Stimulated activated CD8-positive, alpha-beta memory T cell treated with anti-CD3 and anti-CD28 coated beads, Interleukin-15, amount 100 ng/mL, for 48 hours (primary cell): ENCODE measurements at regions not wholly inside any gene's neighbourhood (a gene's known extent, or its start where the extent isn't known, plus 50 kb on each side); places are given as distances from the start of the nearest gene placed in this dataset.

Experiments
- DNase-seq, 2 donors: peaks; one replicate each; pipeline ENCODE4 v3.0.0-alpha.2; 2020; ENCODE audit warnings: low read depth in 2 of 2

DNA sequence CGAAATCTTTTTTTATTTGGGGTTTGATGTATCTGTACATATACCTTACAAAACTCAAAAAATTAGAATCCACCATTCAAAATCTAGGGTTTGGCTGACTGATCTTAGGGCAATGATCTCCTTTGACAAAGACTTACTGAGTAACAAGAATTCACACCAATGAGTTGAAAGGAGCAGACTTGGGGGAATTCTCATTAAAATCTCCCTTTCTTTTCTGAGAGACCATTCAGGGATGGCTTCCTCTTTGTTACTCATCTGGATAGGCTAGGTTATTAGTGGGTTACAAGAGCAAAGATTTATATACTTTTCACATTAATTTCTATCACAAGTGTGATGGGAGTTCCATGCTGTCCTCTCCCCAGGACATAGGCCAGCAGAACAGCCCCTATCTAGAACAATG, 661.0 kb downstream of the KCTD16 start:
- DNase-seq, result no peak

DNA sequence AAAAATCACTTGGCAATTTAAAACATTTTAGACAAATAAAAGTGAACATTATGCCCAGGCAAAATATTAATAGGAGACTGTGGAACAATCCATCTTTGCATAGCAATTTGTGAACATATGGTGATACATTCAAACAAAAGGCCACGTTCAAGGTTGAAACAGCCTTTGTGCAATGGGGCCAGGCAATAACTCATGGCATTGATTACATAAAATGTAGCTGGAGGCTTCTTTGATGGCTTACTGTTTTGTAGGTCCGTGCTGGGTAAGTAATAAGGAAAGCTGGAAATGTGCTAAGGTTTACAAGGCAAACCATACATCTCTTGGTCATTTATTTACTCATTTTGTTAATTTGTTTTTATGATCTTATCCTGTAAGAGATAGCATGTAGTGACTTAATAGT, 651.8 kb downstream of the KCTD16 start:
- DNase-seq, result no peak

DNA sequence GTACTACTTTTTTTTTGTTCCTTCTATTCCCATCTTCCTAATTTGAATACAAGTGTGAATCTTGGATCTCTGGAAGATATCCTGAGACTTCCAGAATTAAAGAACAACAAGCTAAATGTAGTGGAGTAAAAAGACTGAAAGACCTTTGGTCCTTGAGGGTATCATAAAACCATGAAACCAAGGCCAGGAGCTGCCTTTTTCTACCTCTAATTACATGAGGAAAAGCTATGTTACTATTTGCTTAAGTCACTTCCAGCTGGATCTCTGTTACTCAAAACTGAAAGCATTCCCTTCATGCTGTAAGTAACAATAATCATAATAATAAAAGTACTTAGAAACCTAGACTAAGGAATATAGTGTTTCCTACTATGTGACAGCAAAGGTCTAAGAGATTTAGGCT, 649.6 kb downstream of the KCTD16 start:
- no peak for DNase-seq

DNA sequence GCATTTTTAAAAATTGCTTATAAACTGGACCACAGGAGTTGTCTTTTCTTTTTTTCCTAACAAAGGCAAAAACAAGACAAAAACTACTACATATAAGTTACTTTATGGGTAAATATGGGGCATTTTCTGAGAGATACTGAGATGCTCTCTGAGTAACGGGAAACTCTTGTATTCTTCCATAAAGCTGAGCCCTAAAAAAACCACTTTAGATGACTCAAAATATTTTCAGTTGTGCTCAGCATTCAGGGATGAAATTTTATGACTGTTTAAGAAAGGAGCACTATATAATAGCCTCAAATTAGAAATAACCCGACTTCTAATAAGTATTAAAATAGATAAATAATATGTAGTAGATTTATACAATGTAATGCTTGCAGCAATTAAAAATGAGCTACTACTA, 644.5 kb downstream of the KCTD16 start:
- no peak for DNase-seq

DNA sequence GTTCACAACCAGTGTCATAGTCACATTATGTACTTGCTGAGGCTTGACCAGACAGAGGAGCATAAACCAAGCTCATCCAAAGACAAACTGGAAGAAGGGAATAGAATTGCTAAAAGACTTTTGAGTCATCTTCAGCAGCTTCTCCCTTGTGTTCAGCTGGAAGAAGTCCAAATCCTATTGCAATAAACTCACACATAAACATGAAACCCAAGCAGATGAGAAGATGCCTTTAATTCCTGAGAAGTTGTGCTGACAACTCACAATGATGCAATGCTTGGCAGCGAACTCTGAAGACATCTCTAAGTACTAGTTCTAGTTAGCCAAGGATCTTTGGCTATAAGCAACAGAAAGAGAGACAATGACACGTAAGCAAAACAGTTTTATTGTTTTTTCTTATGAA, 642.1 kb downstream of the KCTD16 start:
- DNase-seq, result no peak

DNA sequence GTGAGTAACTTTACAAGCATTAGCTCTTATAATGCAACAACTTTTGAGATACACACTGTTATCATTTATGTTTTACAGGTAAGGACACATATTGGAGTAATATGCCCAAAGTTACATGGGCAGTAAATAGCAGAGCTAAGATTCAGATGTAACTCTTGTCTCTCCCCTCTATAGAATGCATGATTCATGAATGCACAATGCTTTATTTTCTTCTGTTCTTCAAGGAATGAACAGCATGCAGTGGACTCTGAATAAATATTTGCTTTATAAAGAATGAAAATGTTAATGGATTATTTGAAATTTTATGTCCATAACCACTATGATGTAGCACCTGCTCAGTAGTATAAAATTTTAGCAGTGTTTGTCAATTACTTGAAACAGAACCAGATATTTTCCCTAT, 629.5 kb downstream of the KCTD16 start:
- DNase-seq, result no peak

DNA sequence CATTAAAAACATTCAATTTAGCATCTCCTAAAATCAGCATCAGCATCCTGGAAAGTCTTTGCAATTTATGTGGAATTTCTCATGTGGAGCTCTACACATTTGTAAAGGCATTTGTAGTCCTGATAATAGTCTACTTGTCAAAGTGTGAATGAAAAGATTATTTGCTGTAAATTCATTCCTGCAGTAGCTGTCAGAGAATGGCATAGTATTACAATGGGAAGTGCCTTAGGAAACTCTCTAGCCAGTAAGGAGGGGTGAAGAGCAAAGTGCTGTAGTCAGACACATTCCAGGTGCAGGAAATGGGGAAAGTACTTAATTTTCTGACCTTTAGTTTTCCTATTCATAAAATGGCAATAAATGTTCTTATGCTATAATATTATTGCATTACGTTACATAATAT, 627.9 kb downstream of the KCTD16 start:
- DNase-seq, result no peak

DNA sequence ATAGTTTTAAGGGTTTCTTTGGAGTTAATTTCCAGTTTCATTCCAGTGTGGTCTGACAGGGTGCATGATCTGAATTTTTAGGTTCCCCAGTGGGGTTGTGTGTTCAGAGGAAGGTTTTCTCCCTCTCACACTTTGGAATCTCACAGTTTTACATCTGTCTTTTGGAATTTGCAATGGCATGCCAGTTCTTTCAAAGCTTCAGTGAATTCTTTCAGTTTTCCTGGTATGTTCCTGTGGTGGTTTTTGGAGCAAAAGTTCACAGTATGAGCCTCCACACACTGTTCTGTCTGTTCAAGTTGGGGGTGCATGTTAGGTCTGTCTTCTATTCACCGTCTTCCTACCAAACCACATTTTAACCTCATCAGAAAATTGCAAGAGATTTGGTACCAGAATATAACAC, 624.2 kb downstream of the KCTD16 start:
- no peak for DNase-seq

DNA sequence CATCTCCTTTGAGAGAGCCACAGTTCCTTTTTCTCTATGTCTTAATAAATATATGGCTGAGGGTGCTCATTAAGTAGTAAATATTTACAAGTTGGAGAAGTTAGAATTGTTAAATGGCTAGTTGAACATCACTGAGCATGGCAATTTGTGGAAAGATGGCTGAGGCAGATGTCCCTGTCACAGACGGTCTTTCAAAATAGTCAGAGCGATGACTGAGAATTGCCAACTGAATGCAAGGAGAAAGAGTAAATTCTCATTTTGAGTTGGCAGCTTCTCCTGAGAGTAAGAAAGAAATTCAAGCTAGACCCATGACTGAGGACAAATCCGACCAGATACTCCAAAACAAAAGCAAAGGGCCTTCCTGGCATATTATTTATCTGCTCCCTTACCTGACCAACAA, 617.9 kb downstream of the KCTD16 start:
- DNase-seq, result no peak

DNA sequence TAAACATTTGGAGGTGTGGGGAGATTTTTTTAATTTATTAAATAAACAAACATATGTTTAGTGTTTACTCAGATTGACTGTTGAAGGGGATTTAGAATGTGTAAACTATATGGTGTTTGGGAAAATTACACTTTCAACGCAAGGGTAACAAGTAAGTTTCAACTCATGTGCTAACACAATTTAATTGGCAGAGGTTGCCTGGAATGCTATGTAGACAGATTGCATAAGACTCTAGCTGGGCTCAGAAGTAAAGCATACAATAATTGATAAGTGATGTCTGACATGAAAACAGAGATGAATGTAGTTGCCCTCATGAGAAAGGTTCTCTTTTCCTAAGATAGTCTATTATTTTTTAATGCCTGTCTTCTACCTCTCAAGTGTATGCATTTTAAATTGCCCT, 617.4 kb downstream of the KCTD16 start:
- DNase-seq, result no peak

DNA sequence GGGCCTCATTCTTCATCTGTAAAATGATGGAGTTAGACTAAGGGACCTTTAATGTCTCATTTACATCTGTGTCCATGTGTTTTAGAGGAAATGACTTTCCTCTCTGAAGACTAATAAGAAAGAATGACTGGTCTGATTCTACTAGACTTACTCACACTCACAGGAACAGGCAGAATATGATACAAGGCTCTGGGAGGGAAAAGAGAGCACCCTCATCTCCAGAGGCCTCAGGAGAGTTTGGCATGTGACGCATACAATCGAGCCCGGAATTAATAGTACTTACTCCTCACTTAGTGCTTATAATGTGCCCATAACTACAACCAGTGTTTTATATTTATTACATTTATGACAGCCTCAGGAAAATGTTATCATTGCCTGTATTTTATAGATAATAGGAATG, 608.7 kb downstream of the KCTD16 start:
- no peak for DNase-seq

DNA sequence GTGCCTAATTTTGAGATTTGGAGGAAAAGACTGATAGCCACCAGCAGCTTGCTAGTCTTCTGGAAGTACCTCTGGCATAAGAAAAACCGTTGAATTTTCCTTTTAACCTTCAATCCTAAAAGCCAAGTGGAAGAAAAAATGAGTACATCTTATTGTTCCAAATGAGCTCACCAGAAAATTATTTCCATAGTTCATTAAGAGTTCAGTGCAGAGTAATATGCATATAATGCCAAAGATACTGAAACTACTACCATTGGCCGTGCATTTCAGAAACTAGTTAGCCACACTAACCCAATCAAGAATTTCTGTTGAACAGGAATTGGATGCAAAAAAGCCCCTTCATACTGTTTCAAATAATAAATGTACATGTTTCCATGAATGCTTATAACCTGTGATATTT, 607.9 kb downstream of the KCTD16 start:
- no peak for DNase-seq

DNA sequence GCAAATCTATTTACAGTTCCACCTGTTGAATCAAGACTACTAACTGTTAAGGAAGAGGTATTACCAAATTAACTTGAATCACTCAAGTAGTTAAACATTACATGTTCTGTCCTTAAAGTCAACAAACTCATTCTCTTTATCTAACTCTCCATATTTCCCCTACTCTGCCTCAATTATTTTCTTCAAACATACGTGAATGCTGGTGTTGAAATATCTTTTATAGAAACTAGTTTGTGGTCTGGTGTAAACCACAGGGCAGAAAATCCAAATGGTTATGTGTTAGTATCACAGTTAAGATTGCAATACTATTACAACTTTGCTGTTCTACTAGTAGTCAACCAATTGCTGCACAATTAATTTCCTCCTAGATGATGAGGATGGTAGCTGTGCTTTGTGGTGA, 603.5 kb downstream of the KCTD16 start:
- no peak for DNase-seq

DNA sequence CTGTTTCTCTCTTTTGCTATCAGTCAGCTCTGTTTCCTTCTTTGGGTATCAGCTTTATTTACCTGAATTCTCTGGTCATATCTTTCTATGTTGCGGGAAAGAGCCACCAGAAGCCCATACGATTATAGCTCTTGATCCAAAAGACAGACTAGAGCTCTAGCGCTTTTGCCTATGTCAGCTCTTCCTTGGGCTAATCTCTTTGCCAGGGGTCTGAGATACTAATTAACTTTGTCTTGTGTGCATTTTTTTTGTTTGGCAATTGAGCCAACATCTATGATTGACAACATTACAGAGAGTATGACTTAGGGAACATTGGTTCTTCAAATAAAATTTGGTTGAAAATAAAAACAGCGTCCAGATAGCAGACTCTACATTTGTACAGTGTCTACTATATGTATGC, 603.0 kb downstream of the KCTD16 start:
- no peak for DNase-seq

DNA sequence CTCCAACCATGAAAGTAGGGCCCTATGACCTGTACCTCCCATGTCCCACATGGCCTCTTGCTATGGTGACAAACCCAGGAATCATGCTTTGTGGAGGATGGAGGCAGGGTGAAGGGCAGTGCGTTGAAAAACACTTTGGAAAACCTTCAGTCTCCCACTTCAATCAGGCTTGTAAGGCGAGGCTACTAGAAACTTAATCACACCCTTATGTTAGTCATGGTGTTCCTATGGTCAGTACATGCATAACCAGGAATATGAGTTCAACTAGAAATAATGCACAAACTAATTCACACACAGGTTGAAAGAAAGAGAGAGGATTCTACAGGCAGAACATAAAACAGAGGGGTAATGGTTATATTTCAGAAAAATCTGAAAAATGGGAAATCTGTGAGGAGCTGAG, 601.1 kb downstream of the KCTD16 start:
- DNase-seq, result no peak

DNA sequence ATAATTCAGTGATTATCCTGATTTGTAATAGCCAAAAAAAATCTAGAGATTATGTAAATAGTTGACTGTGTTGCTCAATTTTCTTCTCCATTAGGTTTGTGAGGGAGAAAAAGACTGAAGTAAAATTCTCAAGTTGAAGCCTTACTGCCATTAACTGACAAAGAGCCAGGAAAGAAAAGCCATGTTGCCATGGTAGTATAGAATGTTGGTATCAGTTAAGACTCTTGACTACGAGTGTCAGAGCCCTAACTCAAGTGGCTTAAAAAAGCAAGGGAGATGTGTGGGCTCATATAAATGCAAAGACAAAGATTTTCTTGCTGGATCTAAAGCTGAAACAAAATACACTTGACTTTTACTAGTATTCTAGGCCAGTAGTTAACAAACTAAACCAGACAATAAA, 571.7 kb downstream of the KCTD16 start:
- no peak for DNase-seq

DNA sequence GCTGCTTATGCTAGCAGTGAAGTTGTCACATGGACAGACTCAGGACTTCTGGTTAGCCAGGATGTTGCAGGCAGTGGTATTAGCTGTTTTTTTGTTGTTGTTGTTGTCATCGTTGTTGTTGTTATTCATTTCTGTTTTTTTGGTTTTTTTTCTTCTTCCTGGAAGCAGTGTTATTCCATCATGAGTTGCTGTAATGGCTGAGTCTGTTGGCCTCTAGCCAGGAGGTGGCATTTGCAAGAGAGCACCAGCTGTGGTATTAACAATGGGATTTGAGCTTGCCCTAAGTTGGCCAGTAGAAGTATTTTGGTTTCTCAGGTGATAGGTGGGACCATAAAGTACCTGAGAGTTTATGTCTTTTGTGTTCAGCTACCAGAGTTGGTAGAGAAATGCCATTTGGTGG, 561.1 kb downstream of the KCTD16 start:
- DNase-seq, result no peak

DNA sequence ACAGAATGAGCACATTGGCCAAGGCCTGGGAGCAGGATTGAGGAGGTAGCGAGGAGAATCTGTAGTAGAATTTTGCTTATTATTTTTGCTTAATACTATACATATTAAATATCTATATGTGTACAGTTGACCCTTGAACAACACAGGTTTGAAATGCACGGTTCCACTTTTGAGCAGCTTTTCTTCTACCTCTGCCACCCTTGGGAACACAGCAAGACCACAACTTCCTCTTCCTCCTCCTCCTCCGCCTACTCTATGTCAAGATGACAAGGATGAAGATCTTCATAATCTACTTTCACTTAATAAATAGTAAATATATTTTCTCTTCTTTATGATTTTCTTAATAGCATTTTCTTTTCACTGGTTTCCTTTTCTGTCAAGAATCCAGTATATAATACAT, 541.4 kb downstream of the KCTD16 start:
- no peak for DNase-seq

DNA sequence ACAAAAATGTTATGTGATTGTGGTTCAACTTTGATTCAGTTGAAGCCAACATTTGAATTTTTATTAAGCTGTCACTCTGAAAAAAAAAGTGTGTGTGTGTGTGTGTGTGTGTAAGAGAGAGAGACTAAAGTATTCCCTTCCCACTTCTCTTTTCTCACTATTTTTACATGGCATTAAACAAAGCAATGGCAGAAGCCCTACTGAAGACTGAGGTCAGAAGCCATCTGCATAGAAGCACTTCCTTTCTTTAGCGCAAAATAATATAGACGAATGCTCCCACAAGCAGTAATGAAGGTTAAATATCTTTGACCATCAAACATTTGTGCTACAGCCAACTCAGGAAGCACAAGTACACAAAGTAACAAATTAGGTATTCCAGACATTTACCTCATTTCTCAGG, 540.5 kb downstream of the KCTD16 start:
- no peak for DNase-seq

DNA sequence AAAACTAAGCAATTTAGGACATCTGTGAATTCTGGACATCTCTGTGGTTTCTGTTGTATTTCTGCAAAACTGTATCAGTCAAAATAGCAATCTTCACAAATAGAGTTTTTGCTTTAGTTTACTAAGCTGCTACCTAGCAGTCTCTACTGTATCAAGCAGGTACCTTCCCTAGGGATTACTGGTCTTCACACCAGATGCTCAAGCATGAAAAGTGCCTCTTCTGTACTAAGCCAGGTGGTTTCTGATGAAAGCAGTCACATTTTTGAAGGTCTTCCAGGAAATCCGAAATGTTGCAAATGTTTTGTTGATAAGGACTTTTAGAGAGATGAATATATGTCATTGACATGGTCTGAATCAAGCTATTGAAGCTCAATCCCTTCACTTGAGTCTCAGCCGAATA, 540.0 kb downstream of the KCTD16 start:
- no peak for DNase-seq

DNA sequence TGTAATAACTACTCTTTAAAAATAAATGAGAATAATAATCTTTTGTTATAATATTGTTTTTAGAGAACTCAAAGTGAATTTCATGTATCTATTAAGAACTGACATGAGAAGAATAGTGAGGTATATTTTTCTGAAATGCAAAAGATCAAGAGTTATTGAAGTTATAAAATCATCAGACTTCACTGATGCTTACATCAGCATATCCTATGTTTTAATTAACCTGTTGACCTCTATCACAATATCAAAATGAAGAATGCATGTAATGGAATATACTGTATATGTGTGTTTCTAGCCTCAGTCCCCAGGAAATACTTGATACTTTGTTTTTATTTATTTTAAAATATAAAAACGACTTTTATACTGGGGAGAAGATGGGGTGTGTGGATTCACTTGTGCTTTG, 533.1 kb downstream of the KCTD16 start:
- no peak for DNase-seq

DNA sequence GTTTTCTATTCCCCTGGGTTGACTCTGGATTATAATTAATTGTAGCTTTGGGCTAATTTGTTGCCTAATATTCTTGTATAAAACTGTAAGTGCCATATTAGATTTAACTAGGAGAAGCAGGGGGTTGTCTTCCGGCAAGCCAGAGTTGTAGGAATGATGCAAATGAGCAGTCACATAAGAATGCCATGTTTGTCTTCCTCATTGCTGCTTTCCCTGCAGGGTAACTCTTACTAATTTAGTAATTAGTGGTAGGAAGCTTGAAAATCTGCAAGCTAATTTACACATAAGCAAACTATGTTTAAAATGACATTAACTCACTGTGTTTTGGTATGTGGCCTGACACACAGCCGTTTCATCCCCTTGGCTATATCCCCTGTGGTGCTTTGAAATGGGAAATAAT, 527.8 kb downstream of the KCTD16 start:
- no peak for DNase-seq

DNA sequence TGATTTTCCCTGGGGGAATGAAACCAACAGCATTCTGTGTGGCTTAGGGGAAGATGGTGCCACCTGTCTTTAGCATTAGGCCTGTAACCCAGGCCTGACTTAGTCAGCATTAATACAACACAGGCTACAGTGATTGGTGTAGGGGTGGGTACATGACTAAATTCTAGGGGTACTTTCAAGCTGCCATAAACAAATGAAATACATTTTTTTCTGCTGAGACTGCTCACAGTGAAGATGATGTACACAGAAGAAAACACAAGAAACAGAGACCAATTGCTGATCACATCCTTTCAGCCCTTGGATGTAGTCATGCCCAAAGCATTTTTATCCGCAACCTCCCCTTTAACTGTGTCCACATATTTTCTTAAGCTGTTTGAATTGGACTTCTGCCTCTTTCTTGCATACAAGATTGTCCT, 527.2 kb downstream of the KCTD16 start:
- DNase-seq, result no peak

DNA sequence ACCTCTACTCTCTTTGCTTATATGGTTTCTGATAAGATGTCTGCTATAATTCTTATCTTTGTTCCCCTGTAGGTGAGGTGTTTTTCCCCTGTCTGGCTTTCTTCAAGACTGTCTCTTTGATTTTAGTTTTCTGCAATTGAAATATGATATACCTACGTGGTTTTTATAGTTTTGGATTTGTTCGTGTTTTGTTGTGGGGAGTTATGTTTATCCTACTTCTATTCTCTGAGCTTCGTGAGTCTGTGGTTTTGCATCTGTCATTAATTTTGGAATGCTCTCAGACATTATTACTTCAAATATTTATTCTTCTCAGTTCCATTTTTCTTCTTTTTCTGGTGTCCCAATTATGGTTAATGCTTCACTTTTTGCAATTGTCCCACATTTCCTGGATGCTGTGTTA, 521.3 kb downstream of the KCTD16 start:
- no peak for DNase-seq

DNA sequence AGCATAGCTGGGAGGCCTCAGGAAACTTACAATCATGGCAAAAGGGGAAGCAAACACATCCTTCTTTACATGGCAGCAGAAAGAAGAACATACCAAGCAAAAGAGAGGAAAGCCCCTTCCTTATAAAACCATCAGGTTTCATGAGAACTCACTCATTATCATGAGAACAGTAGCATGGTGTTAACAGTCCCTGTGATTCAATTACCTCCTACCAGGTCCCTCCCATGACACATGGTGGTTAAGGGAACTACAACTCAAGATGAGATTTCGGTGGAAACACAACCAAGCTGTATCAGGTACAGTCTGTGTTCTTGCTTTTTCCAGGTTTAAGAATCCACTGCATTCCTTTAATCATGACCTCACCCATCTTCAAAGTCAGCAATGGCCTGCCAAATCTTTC, 514.2 kb downstream of the KCTD16 start:
- no peak for DNase-seq
